Panc1 (cell line): ENCODE measurements at regions not wholly inside any gene's neighbourhood (a gene's known extent, or its start where the extent isn't known, plus 50 kb on each side); places are given as distances from the start of the nearest gene placed in this dataset.

ENCODE experiments used
- POLR2AphosphoS5 ChIP-seq: IDR thresholded peaks from 2 replicates; pipeline ENCODE4 v1.6.1; 2012; ENCODE audit warnings: mild to moderate bottlenecking, low read depth, low read length, moderate library complexity
- TF ChIP-seq, protein P1 (sequence below): fragments of 450-650 bp; IDR thresholded peaks from 2 replicates; pipeline ENCODE4 v1.5.1; 2017; ENCODE audit warnings: mild to moderate bottlenecking
- TF ChIP-seq, protein P2 (sequence below), 2 experiments: IDR thresholded peaks; 2 replicates each; pipeline ENCODE4 v1.6.1; 2011 to 2012; ENCODE audit warnings: low read depth in 2 of 2, control low read depth in 1 of 2, low read length in 1 of 2, mild to moderate bottlenecking in 1 of 2, moderate library complexity in 1 of 2; ENCODE audit not compliant: insufficient read depth in 1 of 2

DNA sequence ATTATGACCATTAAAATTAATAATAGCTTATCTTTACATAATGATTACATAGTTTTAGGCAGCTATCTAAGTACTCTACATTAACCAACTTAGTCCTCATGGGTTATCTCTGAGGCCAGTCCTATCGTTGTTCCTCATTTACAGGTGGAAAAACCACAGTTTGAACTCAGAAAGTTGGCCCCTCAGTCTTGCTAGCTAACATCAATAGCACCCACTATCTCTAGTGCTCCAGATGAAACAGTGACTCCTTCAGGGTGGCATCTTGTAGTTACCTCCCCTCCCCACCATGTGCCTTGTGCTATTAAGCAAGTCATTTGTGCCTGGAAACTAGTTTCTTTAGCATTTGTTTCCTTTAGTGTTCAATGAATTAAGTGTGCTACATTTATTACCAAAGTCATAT lies 1086.7 kb downstream of the EFNB2 start:
- TF ChIP-seq, protein P1, sequence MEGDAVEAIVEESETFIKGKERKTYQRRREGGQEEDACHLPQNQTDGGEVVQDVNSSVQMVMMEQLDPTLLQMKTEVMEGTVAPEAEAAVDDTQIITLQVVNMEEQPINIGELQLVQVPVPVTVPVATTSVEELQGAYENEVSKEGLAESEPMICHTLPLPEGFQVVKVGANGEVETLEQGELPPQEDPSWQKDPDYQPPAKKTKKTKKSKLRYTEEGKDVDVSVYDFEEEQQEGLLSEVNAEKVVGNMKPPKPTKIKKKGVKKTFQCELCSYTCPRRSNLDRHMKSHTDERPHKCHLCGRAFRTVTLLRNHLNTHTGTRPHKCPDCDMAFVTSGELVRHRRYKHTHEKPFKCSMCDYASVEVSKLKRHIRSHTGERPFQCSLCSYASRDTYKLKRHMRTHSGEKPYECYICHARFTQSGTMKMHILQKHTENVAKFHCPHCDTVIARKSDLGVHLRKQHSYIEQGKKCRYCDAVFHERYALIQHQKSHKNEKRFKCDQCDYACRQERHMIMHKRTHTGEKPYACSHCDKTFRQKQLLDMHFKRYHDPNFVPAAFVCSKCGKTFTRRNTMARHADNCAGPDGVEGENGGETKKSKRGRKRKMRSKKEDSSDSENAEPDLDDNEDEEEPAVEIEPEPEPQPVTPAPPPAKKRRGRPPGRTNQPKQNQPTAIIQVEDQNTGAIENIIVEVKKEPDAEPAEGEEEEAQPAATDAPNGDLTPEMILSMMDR: no peak
- no peak for TF ChIP-seq POLR2AphosphoS5
- TF ChIP-seq, protein P2, sequence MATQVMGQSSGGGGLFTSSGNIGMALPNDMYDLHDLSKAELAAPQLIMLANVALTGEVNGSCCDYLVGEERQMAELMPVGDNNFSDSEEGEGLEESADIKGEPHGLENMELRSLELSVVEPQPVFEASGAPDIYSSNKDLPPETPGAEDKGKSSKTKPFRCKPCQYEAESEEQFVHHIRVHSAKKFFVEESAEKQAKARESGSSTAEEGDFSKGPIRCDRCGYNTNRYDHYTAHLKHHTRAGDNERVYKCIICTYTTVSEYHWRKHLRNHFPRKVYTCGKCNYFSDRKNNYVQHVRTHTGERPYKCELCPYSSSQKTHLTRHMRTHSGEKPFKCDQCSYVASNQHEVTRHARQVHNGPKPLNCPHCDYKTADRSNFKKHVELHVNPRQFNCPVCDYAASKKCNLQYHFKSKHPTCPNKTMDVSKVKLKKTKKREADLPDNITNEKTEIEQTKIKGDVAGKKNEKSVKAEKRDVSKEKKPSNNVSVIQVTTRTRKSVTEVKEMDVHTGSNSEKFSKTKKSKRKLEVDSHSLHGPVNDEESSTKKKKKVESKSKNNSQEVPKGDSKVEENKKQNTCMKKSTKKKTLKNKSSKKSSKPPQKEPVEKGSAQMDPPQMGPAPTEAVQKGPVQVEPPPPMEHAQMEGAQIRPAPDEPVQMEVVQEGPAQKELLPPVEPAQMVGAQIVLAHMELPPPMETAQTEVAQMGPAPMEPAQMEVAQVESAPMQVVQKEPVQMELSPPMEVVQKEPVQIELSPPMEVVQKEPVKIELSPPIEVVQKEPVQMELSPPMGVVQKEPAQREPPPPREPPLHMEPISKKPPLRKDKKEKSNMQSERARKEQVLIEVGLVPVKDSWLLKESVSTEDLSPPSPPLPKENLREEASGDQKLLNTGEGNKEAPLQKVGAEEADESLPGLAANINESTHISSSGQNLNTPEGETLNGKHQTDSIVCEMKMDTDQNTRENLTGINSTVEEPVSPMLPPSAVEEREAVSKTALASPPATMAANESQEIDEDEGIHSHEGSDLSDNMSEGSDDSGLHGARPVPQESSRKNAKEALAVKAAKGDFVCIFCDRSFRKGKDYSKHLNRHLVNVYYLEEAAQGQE (IDR thresholded peaks at IDR 0.05; ENCODE audit: insufficient read depth in 1 of 2, low read depth in 2 of 2, low read length in 1 of 2): no peak
